IPS-NIHi7 (cell line): ENCODE measurements at regions not wholly inside any gene's neighbourhood (a gene's known extent, or its start where the extent isn't known, plus 50 kb on each side); places are given as distances from the start of the nearest gene placed in this dataset.
"Not testable (repeated sequence)": the region's sequence is repeated elsewhere in the genome, so short reads cannot be mapped to it uniquely, and the experiment has no call there.

Source experiments
- DNase-seq: peaks from one replicate; pipeline ENCODE4 v3.0.0; 2012; ENCODE audit warnings: mixed read lengths; ENCODE audit errors: extremely low spot score

- DNase-seq: no peak
Measured at GRCh38 chr5:66413931-66414330, 182.3 kb upstream of the MAST4 start.

GRCh38 chr5:66415208-66415607, 181.0 kb upstream of the MAST4 start:
- no peak for DNase-seq

GRCh38 chr5:66416698-66417097, 179.5 kb upstream of the MAST4 start:
- no peak for DNase-seq

GRCh38 chr5:66417781-66418180, 178.4 kb upstream of the MAST4 start:
- no peak for DNase-seq

- no peak for DNase-seq
Measured at GRCh38 chr5:66423484-66423883, 172.7 kb upstream of the MAST4 start.

- DNase-seq: no peak
Measured at GRCh38 chr5:66425842-66426241, 170.4 kb upstream of the MAST4 start.

GRCh38 chr5:66426259-66427138, 169.7 kb upstream of the MAST4 start:
- no peak for DNase-seq

GRCh38 chr5:66427139-66427442, 169.1 kb upstream of the MAST4 start:
- DNase-seq: no peak

GRCh38 chr5:66436721-66437120, 159.5 kb upstream of the MAST4 start:
- peak; percentile 66 for DNase-seq

GRCh38 chr5:66438087-66438486, 158.1 kb upstream of the MAST4 start:
- no peak for DNase-seq

GRCh38 chr5:66438696-66439095, 157.5 kb upstream of the MAST4 start:
- DNase-seq: no peak

- no peak for DNase-seq
Measured at GRCh38 chr5:66440202-66440680, 156.0 kb upstream of the MAST4 start.

GRCh38 chr5:66441351-66441750, 154.8 kb upstream of the MAST4 start:
- DNase-seq: no peak

- no peak for DNase-seq
Measured at GRCh38 chr5:66442951-66443445, 153.2 kb upstream of the MAST4 start.

GRCh38 chr5:66443462-66444130, 152.6 kb upstream of the MAST4 start:
- no peak for DNase-seq

- DNase-seq: not testable (repeated sequence)
Measured at GRCh38 chr5:66448070-66448469, 148.1 kb upstream of the MAST4 start.

- DNase-seq: no peak
Measured at GRCh38 chr5:66450237-66450636, 146.0 kb upstream of the MAST4 start.

- DNase-seq: no peak
Measured at GRCh38 chr5:66450988-66451387, 145.2 kb upstream of the MAST4 start.

GRCh38 chr5:66452109-66452508, 144.1 kb upstream of the MAST4 start:
- no peak for DNase-seq

- no peak for DNase-seq
Measured at GRCh38 chr5:66454186-66455078, 141.8 kb upstream of the MAST4 start.

GRCh38 chr5:66459728-66460127, 136.5 kb upstream of the MAST4 start:
- DNase-seq: no peak

GRCh38 chr5:66467564-66467963, 128.6 kb upstream of the MAST4 start:
- no peak for DNase-seq
